GM19324 (cell line): ENCODE measurements at regions not wholly inside any gene's neighbourhood (a gene's known extent, or its start where the extent isn't known, plus 50 kb on each side); places are given as distances from the start of the nearest gene placed in this dataset.

ENCODE experiments used
- ATAC-seq: cut with Tn5 transposase; IDR thresholded peaks from one replicate; pipeline ENCODE4 v1.9.1; 2021; ENCODE audit warnings: mild to moderate bottlenecking, moderate library complexity; ENCODE audit not compliant: unreplicated experiment, low FRiP score

GRCh38 chrX:78496483-78496882 lies 162.6 kb downstream of the RTL3 start:
- no peak for ATAC-seq

GRCh38 chrX:78493180-78493579 lies 165.8 kb upstream of the CYSLTR1 start:
- ATAC-seq = peak; percentile 73

- ATAC-seq = no peak
Observed at GRCh38 chrX:78476701-78477100, 149.3 kb upstream of the CYSLTR1 start.

- no peak for ATAC-seq
Observed at GRCh38 chrX:78456909-78457308, 129.5 kb upstream of the CYSLTR1 start.

GRCh38 chrX:78455901-78456300 lies 128.5 kb upstream of the CYSLTR1 start:
- no peak for ATAC-seq

GRCh38 chrX:78452356-78452755 lies 124.9 kb upstream of the CYSLTR1 start:
- no peak for ATAC-seq

GRCh38 chrX:78437621-78438020 lies 110.2 kb upstream of the CYSLTR1 start:
- no peak for ATAC-seq

GRCh38 chrX:78429172-78429571 lies 101.8 kb upstream of the CYSLTR1 start:
- no peak for ATAC-seq

- ATAC-seq = no peak
Observed at GRCh38 chrX:78388663-78389062, 61.3 kb upstream of the CYSLTR1 start.

GRCh38 chrX:78387364-78387763 lies 60.0 kb upstream of the CYSLTR1 start:
- ATAC-seq = no peak

- ATAC-seq = no peak
Observed at GRCh38 chrX:78384486-78384885, 57.1 kb upstream of the CYSLTR1 start.

GRCh38 chrX:78383594-78383993 lies 56.2 kb upstream of the CYSLTR1 start:
- ATAC-seq = no peak

- no peak for ATAC-seq
Observed at GRCh38 chrX:78378476-78379115, 51.2 kb upstream of the CYSLTR1 start.
